Common myeloid progenitor, CD34-positive (primary cell): ENCODE measurements at regions not wholly inside any gene's neighbourhood (a gene's known extent, or its start where the extent isn't known, plus 50 kb on each side); places are given as distances from the start of the nearest gene placed in this dataset.

Experiments
- CTCF ChIA-PET: fragments of 350-600 bp; sonication (Branson Sonifier 250); formaldehyde crosslinking; loops from one replicate; lab custom pipeline; 2021; ENCODE audit warnings: antibody characterized with exemption; lab: Charles Lee
- POLR2A ChIA-PET: fragments of 350-600 bp; sonication (Branson Sonifier 250); formaldehyde crosslinking; loops from one replicate; lab custom pipeline; 2021; ENCODE audit warnings: antibody characterized with exemption; lab: Charles Lee
- DNase-seq, 3 donors: peaks; one replicate each; pipeline versions ENCODE4 v3.0.0 to v3.0.0-alpha.2; 2013
- H3K27ac ChIP-seq, 2 experiments: 1 replicate in 1 of 2; 2 replicates in 1 of 2; pipeline ENCODE4 v1.7.0; 2013; ENCODE audit warnings: inconsistent platforms in 2 of 2, low read length in 2 of 2, mild to moderate bottlenecking in 2 of 2, low read depth in 1 of 2, moderate library complexity in 1 of 2; ENCODE audit not compliant: severe bottlenecking in 2 of 2, insufficient read depth in 1 of 2, poor library complexity in 1 of 2
- H3K27me3 ChIP-seq, 5 experiments: replicated peaks in 2 of 5; 1 replicate in 3 of 5; 2 replicates in 2 of 5; pipeline versions ENCODE4 v1.6.1 to v1.7.0; 2013; ENCODE audit warnings: low read length in 4 of 5, mild to moderate bottlenecking in 2 of 5, moderate library complexity in 2 of 5, inconsistent platforms in 1 of 5; ENCODE audit not compliant: insufficient read depth in 5 of 5, control insufficient read depth in 4 of 5
- H3K36me3 ChIP-seq, 4 experiments: 1 replicate in 2 of 4; 2 replicates in 2 of 4; pipeline versions ENCODE4 v1.6.1 to v1.7.0; 2013; ENCODE audit warnings: low read length in 3 of 4, control low read depth in 1 of 4, mild to moderate bottlenecking in 1 of 4; ENCODE audit not compliant: control insufficient read depth in 4 of 4, insufficient read depth in 4 of 4
- H3K4me1 ChIP-seq, 4 experiments: 1 replicate in 3 of 4; 2 replicates in 1 of 4; pipeline versions ENCODE4 v1.6.1 to v1.7.1; 2013; ENCODE audit warnings: low read length in 3 of 4, mild to moderate bottlenecking in 3 of 4, control low read depth in 1 of 4, inconsistent platforms in 1 of 4, moderate library complexity in 1 of 4; ENCODE audit not compliant: control insufficient read depth in 4 of 4, insufficient read depth in 4 of 4; ENCODE audit errors: control extremely low read depth in 1 of 4
- H3K4me3 ChIP-seq, 7 experiments: 1 replicate in 4 of 7; 2 replicates in 3 of 7; pipeline versions ENCODE4 v1.5.1 to v1.7.0; 2013; ENCODE audit warnings: mild to moderate bottlenecking in 7 of 7, low read length in 6 of 7, moderate library complexity in 6 of 7, inconsistent platforms in 2 of 7, low read depth in 2 of 7, control low read depth in 1 of 7; ENCODE audit not compliant: insufficient read depth in 4 of 7, control insufficient read depth in 1 of 7; ENCODE audit errors: extremely low read depth in 1 of 7
- H3K9me3 ChIP-seq, 5 experiments: 1 replicate in 4 of 5; 2 replicates in 1 of 5; pipeline versions ENCODE4 v1.6.1 to v1.7.1; 2013; ENCODE audit warnings: low read length in 4 of 5, mild to moderate bottlenecking in 2 of 5, inconsistent platforms in 1 of 5, low read depth in 1 of 5, moderate library complexity in 1 of 5; ENCODE audit not compliant: control insufficient read depth in 4 of 5, insufficient read depth in 2 of 5; ENCODE audit errors: control extremely low read depth in 1 of 5
- WGBS: methylation state at CpG from one replicate; pipeline ENCODE4 v1.1.5; 2013; ENCODE audit not compliant: insufficient coverage; 5-methylcytosine and 5-hydroxymethylcytosine counted together

DNA sequence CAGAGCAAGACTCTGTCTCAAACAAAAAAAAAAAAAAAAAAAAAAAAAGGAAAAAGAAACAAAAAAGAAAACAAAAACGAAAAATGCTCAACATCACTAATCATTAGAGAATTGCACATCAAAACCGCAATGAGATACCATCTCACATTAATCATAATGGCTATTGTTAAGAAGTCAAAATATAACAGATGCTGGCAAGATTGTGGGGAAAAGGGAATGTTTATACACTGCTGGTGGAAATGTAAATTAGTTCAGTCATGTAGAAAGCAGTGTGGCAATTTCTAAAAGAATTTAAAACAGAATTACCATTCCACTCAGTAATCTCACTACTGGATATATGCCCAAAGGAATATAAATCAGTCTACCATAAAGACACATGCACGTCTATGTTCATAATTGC, 50.4 kb upstream of the PRR16 start:
- POLR2A ChIA-PET = no interaction called here
- peaks cover 0 to 3% (median 0%) of the 10 kb centered on the region in 4 experiments for H3K4me1 ChIP-seq
- CTCF ChIA-PET = no interaction called here
- no peaks in the 10 kb centered on the region for H3K36me3 ChIP-seq
- WGBS = no CpG with 5 or more reads among the region's 3 CpGs
- DNase-seq = no peak
- no peak overlapping the region for H3K27ac ChIP-seq
- no peaks in the 10 kb centered on the region for H3K27me3 ChIP-seq
- no peak overlapping the region for H3K4me3 ChIP-seq
- peaks cover 0 to 3% (median 0%) of the 10 kb centered on the region in 5 experiments for H3K9me3 ChIP-seq
